ENCODE measurements at regions not wholly inside any gene's neighbourhood (a gene's known extent, or its start where the extent isn't known, plus 50 kb on each side); places are given as distances from the start of the nearest gene placed in this dataset.
"Not testable (repeated sequence)": the region's sequence is repeated elsewhere in the genome, so short reads cannot be mapped to it uniquely, and the experiment has no call there.

DNA sequence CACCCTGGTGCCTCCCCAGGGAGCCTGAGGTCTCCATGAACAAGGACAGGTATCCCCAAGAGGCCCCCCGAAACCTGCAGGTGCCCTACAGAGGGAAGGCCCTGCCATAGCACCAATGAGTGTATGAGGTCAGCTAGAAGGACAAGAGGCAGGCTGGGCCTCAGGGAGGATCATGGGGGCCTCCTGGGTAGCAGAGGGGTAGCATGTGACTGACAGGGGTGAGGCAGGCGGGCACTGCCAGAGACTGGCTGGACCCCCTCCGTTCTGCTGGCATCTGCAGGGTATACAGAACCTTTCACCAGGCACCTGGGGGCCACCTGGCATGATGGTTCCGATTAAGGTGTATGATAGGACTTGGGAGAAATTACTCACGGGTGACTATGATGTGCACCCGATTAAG is 79.2 kb upstream of the KCTD7 start:
- peaks cover 0 to 96% of the 10 kb centered on the region in 2 donors for H3K36me3 ChIP-seq
- H3K9me3 ChIP-seq = no peaks in the 10 kb centered on the region
- TF ChIP-seq EP300 (IDR thresholded peaks at IDR 0.05) (no peak), POLR2AphosphoS5 (IDR thresholded peaks at IDR 0.05) (no peak), POLR2A (IDR thresholded peaks at IDR 0.05) (no peak)
- TF ChIP-seq, protein P1, sequence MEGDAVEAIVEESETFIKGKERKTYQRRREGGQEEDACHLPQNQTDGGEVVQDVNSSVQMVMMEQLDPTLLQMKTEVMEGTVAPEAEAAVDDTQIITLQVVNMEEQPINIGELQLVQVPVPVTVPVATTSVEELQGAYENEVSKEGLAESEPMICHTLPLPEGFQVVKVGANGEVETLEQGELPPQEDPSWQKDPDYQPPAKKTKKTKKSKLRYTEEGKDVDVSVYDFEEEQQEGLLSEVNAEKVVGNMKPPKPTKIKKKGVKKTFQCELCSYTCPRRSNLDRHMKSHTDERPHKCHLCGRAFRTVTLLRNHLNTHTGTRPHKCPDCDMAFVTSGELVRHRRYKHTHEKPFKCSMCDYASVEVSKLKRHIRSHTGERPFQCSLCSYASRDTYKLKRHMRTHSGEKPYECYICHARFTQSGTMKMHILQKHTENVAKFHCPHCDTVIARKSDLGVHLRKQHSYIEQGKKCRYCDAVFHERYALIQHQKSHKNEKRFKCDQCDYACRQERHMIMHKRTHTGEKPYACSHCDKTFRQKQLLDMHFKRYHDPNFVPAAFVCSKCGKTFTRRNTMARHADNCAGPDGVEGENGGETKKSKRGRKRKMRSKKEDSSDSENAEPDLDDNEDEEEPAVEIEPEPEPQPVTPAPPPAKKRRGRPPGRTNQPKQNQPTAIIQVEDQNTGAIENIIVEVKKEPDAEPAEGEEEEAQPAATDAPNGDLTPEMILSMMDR (IDR thresholded peaks at IDR 0.05) = no peak
- H3K4me1 ChIP-seq = no peaks in the 10 kb centered on the region
- ATAC-seq = no peak
- no peak overlapping the region for H3K4me3 ChIP-seq
- 100% methylated on average over 1 of the region's 6 CpGs; no CpG with 5 or more reads in 1 of the 2 donors for WGBS, 2 donors (ENCODE audit: low coverage in 1 of 2)
- H3K27ac ChIP-seq = no peak overlapping the region
- no peaks in the 10 kb centered on the region for H3K27me3 ChIP-seq

DNA sequence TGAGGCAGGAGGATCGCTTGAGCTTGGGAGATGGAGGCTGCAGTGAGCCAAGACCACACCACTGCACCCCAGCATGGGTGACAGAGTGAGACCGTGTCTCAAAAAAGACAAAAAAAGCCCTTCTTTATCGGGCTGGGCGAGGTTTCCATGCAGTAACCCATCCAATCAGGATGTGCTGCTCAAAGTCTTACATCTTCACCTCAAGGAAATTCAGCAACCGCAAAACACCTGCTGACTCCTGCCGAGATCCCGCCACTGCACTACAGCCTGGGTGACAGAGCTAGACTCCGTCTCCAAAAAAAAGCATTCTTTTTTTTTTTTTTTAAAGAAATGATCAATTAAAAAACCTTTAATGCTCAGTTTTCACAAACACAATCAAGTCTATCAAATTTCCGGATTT is 75.7 kb upstream of the KCTD7 start:
- Histone ChIP-seq H3K36me3 (peaks cover 0 to 85% of the 10 kb centered on the region in 2 donors), H3K4me3 (no peak overlapping the region), H3K27ac (peak overlapping the region in 2 of 4 donors; percentile 43 to 52), H3K9me3 (no peaks in the 10 kb centered on the region), H3K4me1 (peaks cover 0 to 18% (median 7%) of the 10 kb centered on the region in 3 donors), H3K27me3 (no peaks in the 10 kb centered on the region)
- 84 to 87% methylated on average over 6 to 8 of the region's 9 CpGs for WGBS, 2 donors (ENCODE audit: low coverage in 1 of 2)
- TF ChIP-seq POLR2A (IDR thresholded peaks at IDR 0.05) (no peak), EP300 (IDR thresholded peaks at IDR 0.05) (no peak), POLR2AphosphoS5 (IDR thresholded peaks at IDR 0.05) (no peak)
- TF ChIP-seq, protein P1 (IDR thresholded peaks at IDR 0.05) = no peak
- no peak for ATAC-seq

DNA sequence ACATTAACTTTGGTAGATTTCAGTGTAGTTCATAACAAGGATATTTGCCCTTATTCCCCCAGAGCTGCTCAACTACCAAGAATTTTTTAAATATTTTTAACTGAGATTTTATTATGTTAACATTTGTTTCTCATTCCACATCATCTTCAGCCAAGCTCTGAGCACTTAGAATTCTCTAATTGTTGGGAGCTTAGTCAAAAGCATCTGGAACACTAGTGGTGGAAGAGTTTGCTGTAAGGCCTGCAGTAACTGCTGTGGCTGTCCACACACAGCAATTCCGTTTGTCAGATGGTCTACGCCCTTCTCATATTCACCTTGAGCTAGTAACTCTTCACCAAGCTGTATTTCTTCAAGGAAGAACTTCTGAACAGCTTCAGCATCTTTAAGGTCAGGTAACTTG is 75.0 kb upstream of the KCTD7 start:
- Histone ChIP-seq H3K27ac (peak overlapping the region in 3 of 4 donors; percentile 43 to 57 (median 52)), H3K36me3 (peaks cover 0 to 86% of the 10 kb centered on the region in 2 donors), H3K4me1 (peaks cover 0 to 25% (median 9%) of the 10 kb centered on the region in 3 donors)
- 33% methylated on average over 1 of the region's 2 CpGs; no CpG with 5 or more reads in 1 of the 2 donors for WGBS, 2 donors (ENCODE audit: low coverage in 1 of 2)
- not testable (repeated sequence) for ATAC-seq, H3K4me3 ChIP-seq, H3K27me3 ChIP-seq, H3K9me3 ChIP-seq

DNA sequence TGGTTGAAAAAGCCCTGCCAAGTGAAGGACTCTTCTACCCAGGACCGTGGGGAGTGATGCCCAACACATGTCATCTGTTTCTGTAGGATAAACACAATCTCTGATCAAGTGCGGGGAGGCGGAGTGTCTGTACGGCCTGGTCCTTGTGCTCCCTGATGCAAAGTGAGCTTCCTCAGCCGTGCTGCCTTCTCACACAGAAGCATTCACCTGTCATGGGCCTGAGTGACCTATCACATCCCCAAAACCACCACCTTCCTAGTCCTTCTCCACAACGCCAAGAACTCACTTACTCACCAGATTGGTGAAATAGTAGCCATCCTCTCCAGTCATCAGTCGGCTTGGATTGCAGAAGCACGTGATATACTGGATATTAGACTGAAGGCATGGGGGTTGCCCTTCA is 74.4 kb upstream of the KCTD7 start:
- not testable (repeated sequence) for H3K9me3 ChIP-seq, H3K4me3 ChIP-seq, H3K27me3 ChIP-seq
- Histone ChIP-seq H3K4me1 (peaks cover 0 to 30% (median 9%) of the 10 kb centered on the region in 3 donors), H3K27ac (peak overlapping the region in 3 of 4 donors; percentile 43 to 57 (median 52)), H3K36me3 (peaks cover 0 to 86% of the 10 kb centered on the region in 2 donors)
- 40 to 57% methylated on average over 1 to 2 of the region's 8 CpGs for WGBS, 2 donors (ENCODE audit: low coverage in 1 of 2)
- ATAC-seq = peak; percentile 10

DNA sequence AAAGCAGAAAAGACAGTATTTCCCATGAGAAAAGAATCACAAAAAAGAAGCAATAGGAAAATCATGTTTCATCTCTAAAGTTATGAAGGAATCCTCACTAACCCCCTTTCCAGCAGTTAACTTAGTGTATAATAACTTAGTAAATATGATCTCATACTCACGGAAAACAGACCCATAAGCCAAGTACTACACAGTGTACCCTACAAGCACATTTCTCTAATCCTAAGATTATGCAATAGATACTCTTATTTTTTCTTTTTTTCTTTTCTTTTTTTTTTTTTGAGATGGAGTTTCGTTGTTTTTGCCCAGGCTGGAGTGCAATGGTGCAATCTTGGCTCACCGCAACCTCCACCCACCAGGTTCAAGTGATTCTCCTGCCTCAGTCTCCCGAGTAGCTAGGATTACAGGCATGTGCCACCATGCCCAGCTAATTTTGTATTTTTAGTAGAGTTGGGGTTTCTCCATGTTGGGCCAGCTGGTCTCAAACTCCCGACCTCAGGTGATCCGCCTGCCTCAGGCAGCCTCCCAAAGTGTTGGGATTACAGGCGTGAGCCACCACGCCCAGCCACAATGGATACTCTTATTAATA is 73.7 kb upstream of the KCTD7 start:
- ATAC-seq = peak; percentile 84
- H3K4me1 ChIP-seq = peaks cover 0 to 30% (median 9%) of the 10 kb centered on the region in 3 donors
- H3K27ac ChIP-seq = peak overlapping the region in 3 of 4 donors; percentile 43 to 57 (median 55)
- H3K9me3 ChIP-seq, H3K27me3 ChIP-seq, H3K4me3 ChIP-seq: not testable (repeated sequence)
- 83 to 85% methylated on average over 1 to 8 of the region's 8 CpGs for WGBS, 2 donors (ENCODE audit: low coverage in 1 of 2)
- TF ChIP-seq POLR2AphosphoS5 (IDR thresholded peaks at IDR 0.05) = peak; percentile 22
- peaks cover 0 to 86% of the 10 kb centered on the region in 2 donors for H3K36me3 ChIP-seq

DNA sequence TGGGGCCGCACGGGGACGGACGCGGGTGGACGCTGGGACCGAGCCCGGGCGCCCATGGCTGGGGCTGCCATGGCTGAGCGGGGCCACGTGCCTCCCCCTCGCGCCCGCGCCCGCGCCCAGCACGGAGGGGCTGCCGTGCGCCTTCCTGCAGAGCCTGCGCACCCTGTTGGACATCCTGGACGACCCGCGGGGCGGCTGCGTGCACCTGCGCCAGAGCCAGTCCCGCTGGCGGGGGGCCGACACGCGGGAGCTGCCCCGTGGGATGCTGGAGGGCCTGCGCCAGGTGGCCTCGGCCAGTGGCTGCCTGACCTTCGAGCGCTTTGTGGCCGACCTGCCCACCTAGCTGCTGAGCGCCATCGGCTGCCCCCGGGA is 72.5 kb upstream of the KCTD7 start:
- Histone ChIP-seq H3K36me3 (peaks cover 0 to 80% of the 10 kb centered on the region in 2 donors), H3K9me3 (no peaks in the 10 kb centered on the region)
- no CpG with 5 or more reads among the region's 41 CpGs for WGBS, 2 donors (ENCODE audit: low coverage in 1 of 2)

DNA sequence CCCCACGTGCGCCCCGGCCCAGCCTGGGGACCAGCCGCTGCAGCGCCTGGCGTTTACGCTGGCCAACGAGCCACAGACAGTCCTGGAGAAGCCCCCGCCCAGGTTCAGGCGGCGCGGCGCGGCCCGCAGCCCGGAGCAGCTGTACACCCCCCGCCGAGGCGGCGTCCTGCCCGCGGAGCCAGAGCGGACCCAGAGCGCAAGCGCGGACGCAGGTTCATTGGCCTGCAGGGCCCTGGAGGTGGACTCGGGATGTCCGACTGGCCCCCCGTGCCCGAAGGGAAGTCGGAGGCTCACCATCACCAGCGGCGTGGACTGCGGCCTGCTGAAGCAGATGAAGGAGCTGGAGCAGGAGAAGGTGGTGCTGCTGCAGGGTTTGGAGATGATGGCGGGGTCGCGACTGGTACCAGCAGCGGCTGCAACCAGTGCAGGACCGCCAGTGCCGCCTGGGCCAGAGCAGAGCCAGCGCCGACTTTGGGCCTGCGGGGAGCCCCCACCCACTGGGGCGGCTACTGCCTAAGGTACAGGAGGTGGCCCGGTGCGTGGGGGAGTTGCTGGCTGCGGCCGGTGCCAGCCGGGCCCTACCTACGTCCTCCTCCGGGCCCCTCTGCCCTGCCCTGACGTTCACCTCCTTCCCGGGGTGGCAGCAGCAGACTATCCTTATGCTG is 72.0 kb upstream of the KCTD7 start:
- Histone ChIP-seq H3K4me1 (peaks cover 0 to 30% (median 9%) of the 10 kb centered on the region in 3 donors), H3K9me3 (no peaks in the 10 kb centered on the region), H3K36me3 (peaks cover 0 to 74% of the 10 kb centered on the region in 2 donors), H3K27me3 (no peaks in the 10 kb centered on the region), H3K27ac (peak overlapping the region in 2 of 4 donors; percentile 1 to 47), H3K4me3 (no peak overlapping the region)
- WGBS, 2 donors (ENCODE audit: low coverage in 1 of 2) = 85% methylated on average over 11 of the region's 54 CpGs; no CpG with 5 or more reads in 1 of the 2 donors
- no peak for TF ChIP-seq EP300 (IDR thresholded peaks at IDR 0.05)
- TF ChIP-seq, protein P1 (IDR thresholded peaks at IDR 0.05) = no peak
- TF ChIP-seq POLR2A (IDR thresholded peaks at IDR 0.05) = no peak
- TF ChIP-seq POLR2AphosphoS5 (IDR thresholded peaks at IDR 0.05) = no peak
- no peak for ATAC-seq

More for the DNA sequence above, 72.5 kb upstream of the KCTD7 start:
- no peak overlapping the region for H3K4me3 ChIP-seq
- no peaks in the 10 kb centered on the region for H3K27me3 ChIP-seq
- TF ChIP-seq POLR2A (IDR thresholded peaks at IDR 0.05) (peak in 1 of 2 donors; percentile 10), EP300 (IDR thresholded peaks at IDR 0.05) (no peak)
- peaks cover 0 to 30% (median 9%) of the 10 kb centered on the region in 3 donors for H3K4me1 ChIP-seq
- no peak for ATAC-seq
- peak overlapping the region in 1 of 4 donors; percentile 47 for H3K27ac ChIP-seq
